ENCODE measurements at regions not wholly inside any gene's neighbourhood (a gene's known extent, or its start where the extent isn't known, plus 50 kb on each side); places are given as distances from the start of the nearest gene placed in this dataset.

DNA sequence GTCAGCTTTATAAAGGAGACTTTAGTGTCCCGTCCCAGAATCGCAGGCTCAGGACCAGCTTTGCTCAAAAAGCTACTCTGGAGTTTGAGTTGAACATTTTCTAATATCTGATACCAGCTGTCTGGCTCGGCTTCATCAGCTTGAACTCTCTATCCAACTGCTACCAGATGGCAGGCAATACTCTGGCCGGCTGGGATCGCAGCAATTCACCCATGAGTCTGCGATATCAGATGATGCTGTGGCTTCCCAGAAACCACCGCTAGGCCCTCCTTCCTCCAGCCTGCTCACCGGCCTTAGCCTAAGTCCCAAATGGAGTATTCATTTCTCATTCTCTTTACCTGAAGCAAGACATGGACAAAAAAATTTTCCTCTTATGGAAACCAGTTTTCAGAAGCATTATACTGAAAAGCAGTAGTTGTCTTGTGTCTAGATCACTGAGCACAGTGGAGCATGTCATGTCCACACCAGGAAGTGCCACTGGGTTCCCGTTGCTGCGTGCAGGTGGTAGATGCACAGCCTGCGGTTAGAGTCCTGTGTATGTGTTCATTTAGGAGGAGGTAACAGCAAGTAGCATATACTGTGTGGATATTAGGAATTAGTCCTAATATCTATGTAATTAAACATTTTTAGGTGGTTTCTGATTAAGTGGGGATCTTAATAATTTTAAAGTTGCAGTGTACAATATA is 162.0 kb upstream of the SOX11 start:
- TF ChIP-seq, protein P1, sequence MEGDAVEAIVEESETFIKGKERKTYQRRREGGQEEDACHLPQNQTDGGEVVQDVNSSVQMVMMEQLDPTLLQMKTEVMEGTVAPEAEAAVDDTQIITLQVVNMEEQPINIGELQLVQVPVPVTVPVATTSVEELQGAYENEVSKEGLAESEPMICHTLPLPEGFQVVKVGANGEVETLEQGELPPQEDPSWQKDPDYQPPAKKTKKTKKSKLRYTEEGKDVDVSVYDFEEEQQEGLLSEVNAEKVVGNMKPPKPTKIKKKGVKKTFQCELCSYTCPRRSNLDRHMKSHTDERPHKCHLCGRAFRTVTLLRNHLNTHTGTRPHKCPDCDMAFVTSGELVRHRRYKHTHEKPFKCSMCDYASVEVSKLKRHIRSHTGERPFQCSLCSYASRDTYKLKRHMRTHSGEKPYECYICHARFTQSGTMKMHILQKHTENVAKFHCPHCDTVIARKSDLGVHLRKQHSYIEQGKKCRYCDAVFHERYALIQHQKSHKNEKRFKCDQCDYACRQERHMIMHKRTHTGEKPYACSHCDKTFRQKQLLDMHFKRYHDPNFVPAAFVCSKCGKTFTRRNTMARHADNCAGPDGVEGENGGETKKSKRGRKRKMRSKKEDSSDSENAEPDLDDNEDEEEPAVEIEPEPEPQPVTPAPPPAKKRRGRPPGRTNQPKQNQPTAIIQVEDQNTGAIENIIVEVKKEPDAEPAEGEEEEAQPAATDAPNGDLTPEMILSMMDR (conservative IDR thresholded peaks at IDR 0.05): no peak
- TF ChIP-seq ZFX (IDR thresholded peaks at IDR 0.05): no peak

Measured in C4-2B (cell line).